Suprapubic skin (tissue), 3 donors: ENCODE measurements at regions not wholly inside any gene's neighbourhood (a gene's known extent, or its start where the extent isn't known, plus 50 kb on each side); places are given as distances from the start of the nearest gene placed in this dataset.

Experiments used
- CTCF ChIP-seq, 2 donors: fragments of 200-600 bp in 1 of 2; fragments of 450-650 bp in 1 of 2; sonication (generic) in 1 of 2; IDR thresholded peaks; one replicate each; pipeline ENCODE4 v1.5.1; 2016 to 2019; ENCODE audit warnings: antibody characterized with exemption in 2 of 2, mild to moderate bottlenecking in 1 of 2, moderate library complexity in 1 of 2
- EP300 ChIP-seq: sonication (generic); formaldehyde crosslinking; IDR thresholded peaks from one replicate; pipeline ENCODE4 v1.6.1; 2017; ENCODE audit warnings: antibody characterized with exemption
- POLR2A ChIP-seq, 2 donors: fragments of 450-650 bp; IDR thresholded peaks; one replicate each; pipeline ENCODE4 v1.6.1; 2017; ENCODE audit warnings: antibody characterized with exemption in 2 of 2, mild to moderate bottlenecking in 2 of 2, moderate library complexity in 2 of 2

GRCh38 chr2:8300905-8301304 is 381.0 kb upstream of the ID2 start:
- TF ChIP-seq CTCF (IDR thresholded peaks at IDR 0.05) = no peak
- no peak for TF ChIP-seq POLR2A (IDR thresholded peaks at IDR 0.05)
- no peak for TF ChIP-seq EP300
